ENCODE measurements at regions not wholly inside any gene's neighbourhood (a gene's known extent, or its start where the extent isn't known, plus 50 kb on each side); places are given as distances from the start of the nearest gene placed in this dataset.
A peak's percentile ranks its signal among the peaks of the same experiment; 100 is the strongest.
"Not testable (repeated sequence)": the region's sequence is repeated elsewhere in the genome, so short reads cannot be mapped to it uniquely, and the experiment has no call there.

- no peak for DNase-seq
- no peak overlapping the region for H3K4me3 ChIP-seq (ENCODE audit: low read length)
- no peaks in the 10 kb centered on the region for H3K27me3 ChIP-seq (ENCODE audit: control insufficient read depth, insufficient read depth, low read length)
- no peaks in the 10 kb centered on the region for H3K4me1 ChIP-seq (ENCODE audit: control insufficient read depth, insufficient read depth, low read length)
- WGBS (ENCODE audit: insufficient coverage) = 95% methylated on average over 2 of the region's 6 CpGs
- H3K27ac ChIP-seq (ENCODE audit: low read length) = no peak overlapping the region
- no peaks in the 10 kb centered on the region for H3K36me3 ChIP-seq (ENCODE audit: control insufficient read depth, insufficient read depth, low read length)
- no peaks in the 10 kb centered on the region for H3K9me3 ChIP-seq (replicated peaks; ENCODE audit: control insufficient read depth, low read depth, low read length)
Observed at GRCh38 chr21:32073593-32073992, 200.8 kb downstream of the HUNK start.

- H3K27me3 ChIP-seq (ENCODE audit: control insufficient read depth, insufficient read depth, low read length) = no peaks in the 10 kb centered on the region
Observed at GRCh38 chr21:32073190-32073589, 200.4 kb downstream of the HUNK start.

GRCh38 chr21:32071620-32072019, 198.8 kb downstream of the HUNK start:
- H3K4me3 ChIP-seq (ENCODE audit: low read length); H3K4me1 ChIP-seq (ENCODE audit: control insufficient read depth, insufficient read depth, low read length); DNase-seq; H3K27me3 ChIP-seq (ENCODE audit: control insufficient read depth, insufficient read depth, low read length); H3K36me3 ChIP-seq (ENCODE audit: control insufficient read depth, insufficient read depth, low read length); H3K9me3 ChIP-seq (replicated peaks; ENCODE audit: control insufficient read depth, low read depth, low read length); H3K27ac ChIP-seq (ENCODE audit: low read length): not testable (repeated sequence)
- WGBS (ENCODE audit: insufficient coverage) = no CpG with 5 or more reads among the region's 2 CpGs

More at GRCh38 chr21:32073190-32073589, 200.4 kb downstream of the HUNK start:
- Histone ChIP-seq H3K27ac (ENCODE audit: low read length) (no peak overlapping the region), H3K36me3 (ENCODE audit: control insufficient read depth, insufficient read depth, low read length) (no peaks in the 10 kb centered on the region), H3K4me1 (ENCODE audit: control insufficient read depth, insufficient read depth, low read length) (no peaks in the 10 kb centered on the region), H3K9me3 (replicated peaks; ENCODE audit: control insufficient read depth, low read depth, low read length) (no peaks in the 10 kb centered on the region), H3K4me3 (ENCODE audit: low read length) (no peak overlapping the region)
- no peak for DNase-seq
- WGBS (ENCODE audit: insufficient coverage) = 96% methylated on average over 6 of the region's 6 CpGs

- Histone ChIP-seq H3K9me3 (replicated peaks; ENCODE audit: control insufficient read depth, low read depth, low read length) (no peaks in the 10 kb centered on the region), H3K4me1 (ENCODE audit: control insufficient read depth, insufficient read depth, low read length) (no peaks in the 10 kb centered on the region), H3K27me3 (ENCODE audit: control insufficient read depth, insufficient read depth, low read length) (no peaks in the 10 kb centered on the region), H3K36me3 (ENCODE audit: control insufficient read depth, insufficient read depth, low read length) (no peaks in the 10 kb centered on the region), H3K4me3 (ENCODE audit: low read length) (no peak overlapping the region), H3K27ac (ENCODE audit: low read length) (no peak overlapping the region)
- WGBS (ENCODE audit: insufficient coverage) = 82% methylated on average over 7 of the region's 10 CpGs
- DNase-seq = no peak
Observed at GRCh38 chr21:32070676-32071330, 198.0 kb downstream of the HUNK start.

- no peaks in the 10 kb centered on the region for H3K27me3 ChIP-seq (ENCODE audit: control insufficient read depth, insufficient read depth, low read length)
- no peaks in the 10 kb centered on the region for H3K9me3 ChIP-seq (replicated peaks; ENCODE audit: control insufficient read depth, low read depth, low read length)
- no peak for DNase-seq
- H3K4me1 ChIP-seq (ENCODE audit: control insufficient read depth, insufficient read depth, low read length) = no peaks in the 10 kb centered on the region
- H3K4me3 ChIP-seq (ENCODE audit: low read length) = no peak overlapping the region
- WGBS (ENCODE audit: insufficient coverage) = 72% methylated on average over 4 of the region's 5 CpGs
- H3K27ac ChIP-seq (ENCODE audit: low read length) = no peak overlapping the region
- H3K36me3 ChIP-seq (ENCODE audit: control insufficient read depth, insufficient read depth, low read length) = no peaks in the 10 kb centered on the region
Observed at GRCh38 chr21:32070126-32070525, 197.3 kb downstream of the HUNK start.

GRCh38 chr21:32065654-32066053, 192.8 kb downstream of the HUNK start:
- whole genome bisulfite sequencing (ENCODE audit: insufficient coverage) = 100% methylated on average over 4 of the region's 10 CpGs

GRCh38 chr21:32064281-32064910, 191.6 kb downstream of the HUNK start:
- H3K27me3 ChIP-seq (ENCODE audit: control insufficient read depth, insufficient read depth, low read length) = no peaks in the 10 kb centered on the region
- H3K36me3 ChIP-seq (ENCODE audit: control insufficient read depth, insufficient read depth, low read length) = no peaks in the 10 kb centered on the region
- peaks cover 5% of the 10 kb centered on the region for H3K4me1 ChIP-seq (ENCODE audit: control insufficient read depth, insufficient read depth, low read length)
- DNase-seq = peak; percentile 48
- no peaks in the 10 kb centered on the region for H3K9me3 ChIP-seq (replicated peaks; ENCODE audit: control insufficient read depth, low read depth, low read length)
- WGBS (ENCODE audit: insufficient coverage) = 86% methylated on average over 2 of the region's 6 CpGs
- H3K4me3 ChIP-seq (ENCODE audit: low read length) = no peak overlapping the region
- no peak overlapping the region for H3K27ac ChIP-seq (ENCODE audit: low read length)

More at GRCh38 chr21:32065654-32066053, 192.8 kb downstream of the HUNK start:
- no peak for DNase-seq
- Histone ChIP-seq H3K36me3 (ENCODE audit: control insufficient read depth, insufficient read depth, low read length) (no peaks in the 10 kb centered on the region), H3K27me3 (ENCODE audit: control insufficient read depth, insufficient read depth, low read length) (no peaks in the 10 kb centered on the region), H3K4me3 (ENCODE audit: low read length) (no peak overlapping the region), H3K4me1 (ENCODE audit: control insufficient read depth, insufficient read depth, low read length) (peaks cover 5% of the 10 kb centered on the region), H3K9me3 (replicated peaks; ENCODE audit: control insufficient read depth, low read depth, low read length) (no peaks in the 10 kb centered on the region), H3K27ac (ENCODE audit: low read length) (no peak overlapping the region)

- WGBS (ENCODE audit: insufficient coverage) = 100% methylated on average over 1 of the region's 6 CpGs
- Histone ChIP-seq H3K9me3 (replicated peaks; ENCODE audit: control insufficient read depth, low read depth, low read length) (no peaks in the 10 kb centered on the region), H3K27me3 (ENCODE audit: control insufficient read depth, insufficient read depth, low read length) (no peaks in the 10 kb centered on the region), H3K27ac (ENCODE audit: low read length) (no peak overlapping the region), H3K4me1 (ENCODE audit: control insufficient read depth, insufficient read depth, low read length) (peaks cover 5% of the 10 kb centered on the region), H3K36me3 (ENCODE audit: control insufficient read depth, insufficient read depth, low read length) (no peaks in the 10 kb centered on the region), H3K4me3 (ENCODE audit: low read length) (no peak overlapping the region)
- no peak for DNase-seq
Observed at GRCh38 chr21:32062591-32063227, 189.9 kb downstream of the HUNK start.

GRCh38 chr21:32061729-32062128, 188.9 kb downstream of the HUNK start:
- WGBS (ENCODE audit: insufficient coverage) = no CpG with 5 or more reads among the region's 1 CpG
- no peak for DNase-seq
- no peak overlapping the region for H3K4me3 ChIP-seq (ENCODE audit: low read length)
- no peaks in the 10 kb centered on the region for H3K27me3 ChIP-seq (ENCODE audit: control insufficient read depth, insufficient read depth, low read length)
- peaks cover 5% of the 10 kb centered on the region for H3K4me1 ChIP-seq (ENCODE audit: control insufficient read depth, insufficient read depth, low read length)
- H3K27ac ChIP-seq (ENCODE audit: low read length) = no peak overlapping the region
- no peaks in the 10 kb centered on the region for H3K36me3 ChIP-seq (ENCODE audit: control insufficient read depth, insufficient read depth, low read length)
- no peaks in the 10 kb centered on the region for H3K9me3 ChIP-seq (replicated peaks; ENCODE audit: control insufficient read depth, low read depth, low read length)

- Histone ChIP-seq H3K27me3 (ENCODE audit: control insufficient read depth, insufficient read depth, low read length) (no peaks in the 10 kb centered on the region), H3K4me1 (ENCODE audit: control insufficient read depth, insufficient read depth, low read length) (peaks cover 4% of the 10 kb centered on the region), H3K36me3 (ENCODE audit: control insufficient read depth, insufficient read depth, low read length) (no peaks in the 10 kb centered on the region), H3K9me3 (replicated peaks; ENCODE audit: control insufficient read depth, low read depth, low read length) (no peaks in the 10 kb centered on the region), H3K4me3 (ENCODE audit: low read length) (no peak overlapping the region), H3K27ac (ENCODE audit: low read length) (no peak overlapping the region)
- 93% methylated on average over 2 of the region's 8 CpGs for whole genome bisulfite sequencing (ENCODE audit: insufficient coverage)
- DNase-seq = no peak
Observed at GRCh38 chr21:32056791-32057190, 184.0 kb downstream of the HUNK start.
